ENCODE measurements at regions not wholly inside any gene's neighbourhood (a gene's known extent, or its start where the extent isn't known, plus 50 kb on each side); places are given as distances from the start of the nearest gene placed in this dataset.

DNA sequence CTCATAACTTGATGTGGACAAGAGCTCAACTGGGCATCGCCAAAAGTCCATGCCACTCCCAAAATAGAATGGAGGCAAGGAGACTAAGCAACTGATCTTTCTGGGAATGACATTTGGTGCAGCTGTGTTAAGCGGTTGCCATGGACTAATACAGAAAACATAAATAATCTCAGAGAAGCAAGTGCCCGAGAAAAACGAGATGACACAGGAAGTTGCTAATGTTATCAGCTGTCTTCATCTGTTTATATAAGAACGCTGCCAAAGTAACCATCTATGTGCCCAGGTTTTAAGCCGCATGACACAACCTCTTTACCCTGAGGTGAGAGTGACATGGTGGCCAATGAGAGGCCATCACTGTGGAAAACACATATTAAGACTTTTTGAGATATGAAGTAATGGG, 54.9 kb upstream of the SACS start:
- peak overlapping the region in 2 of 4 donors; percentile 16 to 52 for H3K27ac ChIP-seq
- intact Hi-C loops (cut with DNase I): no loop called here

DNA sequence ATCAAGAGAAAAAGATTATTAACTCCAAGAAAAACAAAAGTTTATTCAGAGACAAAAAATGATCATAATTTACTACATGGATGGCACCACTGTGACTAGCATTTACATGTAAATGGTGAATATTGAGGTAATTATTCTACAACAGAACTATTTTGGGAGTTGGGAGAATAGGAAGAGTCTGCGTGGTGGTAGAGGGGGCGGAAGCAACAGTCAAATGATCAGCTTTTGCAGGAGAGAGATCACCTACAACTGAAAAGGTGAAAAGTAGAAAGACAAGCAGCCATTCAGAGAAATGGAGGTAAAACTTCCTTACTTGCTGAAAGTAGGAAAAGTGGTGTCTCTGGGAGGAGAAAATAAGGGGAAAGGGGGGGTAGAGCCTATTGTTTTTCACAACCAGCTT, 62.8 kb upstream of the SACS start:
- Histone ChIP-seq H3K36me3 (no peaks in the 10 kb centered on the region), H3K9me3 (no peaks in the 10 kb centered on the region), H3K4me1 (no peaks in the 10 kb centered on the region), H3K27ac (peak overlapping the region in 2 of 4 donors; percentile 21 to 29), H3K4me3 (no peak overlapping the region), H3K27me3 (no peaks in the 10 kb centered on the region)
- 65 to 84% methylated on average over 2 of the region's 2 CpGs for WGBS, 2 donors
- no peak for DNase-seq
- intact Hi-C loops (cut with DNase I): no loop called here
- no peak for TF ChIP-seq POLR2A (IDR thresholded peaks at IDR 0.05)
- TF ChIP-seq, protein P1, sequence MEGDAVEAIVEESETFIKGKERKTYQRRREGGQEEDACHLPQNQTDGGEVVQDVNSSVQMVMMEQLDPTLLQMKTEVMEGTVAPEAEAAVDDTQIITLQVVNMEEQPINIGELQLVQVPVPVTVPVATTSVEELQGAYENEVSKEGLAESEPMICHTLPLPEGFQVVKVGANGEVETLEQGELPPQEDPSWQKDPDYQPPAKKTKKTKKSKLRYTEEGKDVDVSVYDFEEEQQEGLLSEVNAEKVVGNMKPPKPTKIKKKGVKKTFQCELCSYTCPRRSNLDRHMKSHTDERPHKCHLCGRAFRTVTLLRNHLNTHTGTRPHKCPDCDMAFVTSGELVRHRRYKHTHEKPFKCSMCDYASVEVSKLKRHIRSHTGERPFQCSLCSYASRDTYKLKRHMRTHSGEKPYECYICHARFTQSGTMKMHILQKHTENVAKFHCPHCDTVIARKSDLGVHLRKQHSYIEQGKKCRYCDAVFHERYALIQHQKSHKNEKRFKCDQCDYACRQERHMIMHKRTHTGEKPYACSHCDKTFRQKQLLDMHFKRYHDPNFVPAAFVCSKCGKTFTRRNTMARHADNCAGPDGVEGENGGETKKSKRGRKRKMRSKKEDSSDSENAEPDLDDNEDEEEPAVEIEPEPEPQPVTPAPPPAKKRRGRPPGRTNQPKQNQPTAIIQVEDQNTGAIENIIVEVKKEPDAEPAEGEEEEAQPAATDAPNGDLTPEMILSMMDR (IDR thresholded peaks at IDR 0.05): no peak

More for the DNA sequence above, 54.9 kb upstream of the SACS start:
- Histone ChIP-seq H3K4me1 (no peaks in the 10 kb centered on the region), H3K9me3 (no peaks in the 10 kb centered on the region), H3K4me3 (no peak overlapping the region), H3K36me3 (no peaks in the 10 kb centered on the region), H3K27me3 (no peaks in the 10 kb centered on the region)
- no peak for DNase-seq
- TF ChIP-seq, protein P1 (IDR thresholded peaks at IDR 0.05): no peak
- TF ChIP-seq POLR2A (IDR thresholded peaks at IDR 0.05): no peak
- WGBS, 2 donors: 36 to 49% methylated on average over 6 of the region's 6 CpGs

DNA sequence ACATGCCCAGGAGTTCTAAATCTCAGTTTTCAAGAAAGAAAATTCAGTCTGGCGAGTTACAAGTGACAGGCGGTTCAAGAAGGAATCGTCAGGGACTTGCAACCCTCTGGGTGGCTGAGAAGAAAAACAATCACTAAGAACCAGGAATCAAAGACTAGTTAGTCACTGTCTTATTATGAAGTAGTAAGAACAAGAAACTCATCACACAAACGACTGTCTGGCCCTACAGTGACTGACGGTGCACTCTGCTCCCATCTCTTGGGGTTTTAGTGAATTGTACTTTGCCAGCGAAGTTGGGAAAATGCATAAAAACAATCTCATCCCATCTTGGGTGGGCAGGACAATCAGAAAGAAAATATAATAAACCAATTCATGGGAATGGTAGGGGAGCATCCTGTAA, 63.7 kb upstream of the SACS start:
- no peak for DNase-seq
- H3K4me3 ChIP-seq: no peak overlapping the region
- no peaks in the 10 kb centered on the region for H3K4me1 ChIP-seq
- no peaks in the 10 kb centered on the region for H3K9me3 ChIP-seq
- intact Hi-C loops (cut with DNase I): no loop called here
- no peaks in the 10 kb centered on the region for H3K36me3 ChIP-seq
- WGBS, 2 donors: 58 to 77% methylated on average over 6 of the region's 6 CpGs
- TF ChIP-seq POLR2A (IDR thresholded peaks at IDR 0.05): no peak
- TF ChIP-seq, protein P1 (IDR thresholded peaks at IDR 0.05): no peak
- no peaks in the 10 kb centered on the region for H3K27me3 ChIP-seq
- peak overlapping the region in 2 of 4 donors; percentile 25 to 28 for H3K27ac ChIP-seq

DNA sequence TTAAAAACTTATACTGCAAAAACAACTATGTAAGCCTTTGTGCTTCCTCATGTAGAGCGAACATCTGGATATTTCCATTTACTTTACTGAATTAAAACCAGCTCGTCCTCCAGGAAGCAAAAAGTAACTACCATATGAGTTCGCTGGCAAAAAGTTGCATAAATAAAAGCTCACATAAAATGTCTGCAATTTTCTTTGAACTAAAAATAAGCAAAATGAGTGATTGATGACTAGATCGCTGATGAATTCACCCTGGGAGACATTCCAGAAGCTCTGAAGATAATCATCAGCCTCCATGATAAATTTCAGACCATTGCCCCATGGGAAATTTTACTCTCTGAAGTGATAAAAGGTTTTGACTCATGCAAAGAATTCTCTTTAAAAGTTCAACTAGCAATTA, 67.3 kb upstream of the SACS start:
- no peaks in the 10 kb centered on the region for H3K27me3 ChIP-seq
- intact Hi-C loops (cut with DNase I): no loop called here
- peaks cover 0 to 8% (median 0%) of the 10 kb centered on the region in 3 donors for H3K4me1 ChIP-seq
- DNase-seq: no peak
- no peaks in the 10 kb centered on the region for H3K9me3 ChIP-seq
- no peaks in the 10 kb centered on the region for H3K36me3 ChIP-seq
- no peak for TF ChIP-seq POLR2A (IDR thresholded peaks at IDR 0.05)
- TF ChIP-seq, protein P1 (IDR thresholded peaks at IDR 0.05): no peak
- no peak overlapping the region for H3K4me3 ChIP-seq
- WGBS, 2 donors: 44 to 46% methylated on average over 4 of the region's 4 CpGs
- no peak overlapping the region for H3K27ac ChIP-seq

DNA sequence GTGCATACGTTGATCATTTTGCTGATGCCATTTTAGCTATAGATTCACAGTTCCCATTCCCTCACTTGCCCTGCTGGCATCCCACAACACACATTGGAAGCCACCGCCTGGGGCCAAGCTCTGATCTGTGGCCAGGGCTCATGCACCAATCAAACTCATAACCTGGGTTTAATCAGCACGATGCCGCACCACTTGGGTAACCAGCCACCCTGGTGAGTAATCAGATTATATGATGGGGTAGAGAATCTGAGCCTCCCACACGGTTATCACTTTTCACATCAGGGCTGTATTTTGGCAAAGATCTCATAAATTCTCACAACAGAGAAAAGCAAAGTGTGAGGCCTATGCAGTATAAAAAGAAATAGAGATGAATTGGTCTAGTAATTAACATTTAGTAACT, 66.0 kb upstream of the TNFRSF19 start:
- WGBS, 2 donors: 58 to 72% methylated on average over 5 of the region's 5 CpGs
- Histone ChIP-seq H3K36me3 (no peaks in the 10 kb centered on the region), H3K4me1 (peaks cover 0 to 18% (median 0%) of the 10 kb centered on the region in 3 donors), H3K9me3 (no peaks in the 10 kb centered on the region), H3K4me3 (no peak overlapping the region), H3K27me3 (no peaks in the 10 kb centered on the region), H3K27ac (peak overlapping the region in 2 of 4 donors; percentile 14 to 65)
- no peak for TF ChIP-seq POLR2A (IDR thresholded peaks at IDR 0.05)
- TF ChIP-seq, protein P1 (IDR thresholded peaks at IDR 0.05): no peak
- intact Hi-C loops (cut with DNase I): no loop called here
- no peak for DNase-seq
